OCI-LY3 (cell line): ENCODE measurements at regions not wholly inside any gene's neighbourhood (a gene's known extent, or its start where the extent isn't known, plus 50 kb on each side); places are given as distances from the start of the nearest gene placed in this dataset.

Source experiments
- CTCF ChIP-seq: fragments of 200-600, 300-600 bp; sonication (generic); IDR thresholded peaks from 2 replicates; pipeline ENCODE4 v1.5.1; 2014; ENCODE audit warnings: antibody characterized with exemption, low read length, low read depth
- EZH2phosphoT487 ChIP-seq: fragments of 200-600 bp; shearing (Covaris generic); IDR thresholded peaks from 2 replicates; pipeline ENCODE4 v1.6.1; 2018; ENCODE audit warnings: antibody characterized with exemption, mixed run types, low read depth

GRCh38 chr2:228738671-228739380 is 532.3 kb downstream of the PID1 start:
- TF ChIP-seq CTCF (no peak), EZH2phosphoT487 (no peak)
